ENCODE measurements at regions not wholly inside any gene's neighbourhood (a gene's known extent, or its start where the extent isn't known, plus 50 kb on each side); places are given as distances from the start of the nearest gene placed in this dataset.
"Not testable (repeated sequence)": the region's sequence is repeated elsewhere in the genome, so short reads cannot be mapped to it uniquely, and the experiment has no call there.

GRCh38 chrX:65838674-65839073 is 171.2 kb downstream of the MSN start:
- no peaks in the 10 kb centered on the region for H3K79me1 ChIP-seq (ENCODE audit: low read length)
- H2BK15ac ChIP-seq (replicated peaks; ENCODE audit: low read depth), result no peak overlapping the region
- H2AK5ac ChIP-seq (ENCODE audit: low read length), result no peak overlapping the region
- no peak overlapping the region for H3K9ac ChIP-seq (ENCODE audit: low read length)
- no peak overlapping the region for H3K27ac ChIP-seq (ENCODE audit: low read depth, low read length)
- H3K4me3 ChIP-seq (ENCODE audit: low read length), result no peak overlapping the region
- no CpG with 5 or more reads among the region's 3 CpGs for WGBS (ENCODE audit: extremely low coverage, insufficient coverage, low lambda C conversion rate)
- H4K5ac ChIP-seq (ENCODE audit: low read length), result no peak overlapping the region
- no peak overlapping the region for H2BK5ac ChIP-seq (ENCODE audit: low read length)
- H3K4me1 ChIP-seq (ENCODE audit: control insufficient read depth, low read depth, low read length), result no peaks in the 10 kb centered on the region
- H3K56ac ChIP-seq (ENCODE audit: low read length), result no peak overlapping the region
- no peaks in the 10 kb centered on the region for H3K27me3 ChIP-seq (ENCODE audit: insufficient read depth, low read length, poor library complexity)
- H3K23ac ChIP-seq (ENCODE audit: low read length), result no peak overlapping the region
- H3K18ac ChIP-seq (ENCODE audit: low read length), result no peak overlapping the region
- DNase-seq, result no peak
- H3K4me2 ChIP-seq (ENCODE audit: low read length), result no peak overlapping the region
- no peaks in the 10 kb centered on the region for H3K36me3 ChIP-seq (ENCODE audit: control insufficient read depth, insufficient read depth, low read length)
- no peak overlapping the region for H4K8ac ChIP-seq (ENCODE audit: low read depth, low read length)
- H3K79me2 ChIP-seq (ENCODE audit: control insufficient read depth, insufficient read depth, low read length), result no peaks in the 10 kb centered on the region
- no peak overlapping the region for H3K4ac ChIP-seq (ENCODE audit: low read depth, low read length)
- H2BK120ac ChIP-seq (ENCODE audit: low read depth, low read length), result no peak overlapping the region

GRCh38 chrX:65837875-65838549 is 170.6 kb downstream of the MSN start:
- H3K36me3 ChIP-seq (ENCODE audit: control insufficient read depth, insufficient read depth, low read length), result no peaks in the 10 kb centered on the region
- H2BK120ac ChIP-seq (ENCODE audit: low read depth, low read length), result no peak overlapping the region
- no peaks in the 10 kb centered on the region for H3K79me1 ChIP-seq (ENCODE audit: low read length)
- no peak for DNase-seq
- H4K8ac ChIP-seq (ENCODE audit: low read depth, low read length), result no peak overlapping the region
- WGBS (ENCODE audit: extremely low coverage, insufficient coverage, low lambda C conversion rate), result no CpG with 5 or more reads among the region's 4 CpGs
- H3K27me3 ChIP-seq (ENCODE audit: insufficient read depth, low read length, poor library complexity), result no peaks in the 10 kb centered on the region
- H3K4me2 ChIP-seq (ENCODE audit: low read length), result no peak overlapping the region
- no peak overlapping the region for H3K27ac ChIP-seq (ENCODE audit: low read depth, low read length)
- no peaks in the 10 kb centered on the region for H3K4me1 ChIP-seq (ENCODE audit: control insufficient read depth, low read depth, low read length)
- H3K18ac ChIP-seq (ENCODE audit: low read length), result no peak overlapping the region
- H3K4me3 ChIP-seq (ENCODE audit: low read length), result no peak overlapping the region
- H3K4ac ChIP-seq (ENCODE audit: low read depth, low read length), result no peak overlapping the region
- H3K23ac ChIP-seq (ENCODE audit: low read length), result no peak overlapping the region
- H2BK15ac ChIP-seq (replicated peaks; ENCODE audit: low read depth), result no peak overlapping the region
- H3K79me2 ChIP-seq (ENCODE audit: control insufficient read depth, insufficient read depth, low read length), result no peaks in the 10 kb centered on the region
- H3K9ac ChIP-seq (ENCODE audit: low read length), result no peak overlapping the region
- H2BK5ac ChIP-seq (ENCODE audit: low read length), result no peak overlapping the region
- no peak overlapping the region for H3K56ac ChIP-seq (ENCODE audit: low read length)
- H2AK5ac ChIP-seq (ENCODE audit: low read length), result no peak overlapping the region
- H4K5ac ChIP-seq (ENCODE audit: low read length), result no peak overlapping the region

GRCh38 chrX:65831268-65831667 is 163.8 kb downstream of the MSN start:
- Histone ChIP-seq H3K56ac (ENCODE audit: low read length) (no peak overlapping the region), H3K27me3 (ENCODE audit: insufficient read depth, low read length, poor library complexity) (no peaks in the 10 kb centered on the region), H3K4ac (ENCODE audit: low read depth, low read length) (no peak overlapping the region), H3K4me2 (ENCODE audit: low read length) (no peak overlapping the region), H3K23ac (ENCODE audit: low read length) (no peak overlapping the region), H3K79me2 (ENCODE audit: control insufficient read depth, insufficient read depth, low read length) (no peaks in the 10 kb centered on the region), H2BK120ac (ENCODE audit: low read depth, low read length) (no peak overlapping the region), H2AK5ac (ENCODE audit: low read length) (no peak overlapping the region), H4K8ac (ENCODE audit: low read depth, low read length) (no peak overlapping the region), H3K4me1 (ENCODE audit: control insufficient read depth, low read depth, low read length) (no peaks in the 10 kb centered on the region), H3K9ac (ENCODE audit: low read length) (no peak overlapping the region), H4K5ac (ENCODE audit: low read length) (no peak overlapping the region), H3K4me3 (ENCODE audit: low read length) (no peak overlapping the region), H3K27ac (ENCODE audit: low read depth, low read length) (no peak overlapping the region), H3K36me3 (ENCODE audit: control insufficient read depth, insufficient read depth, low read length) (no peaks in the 10 kb centered on the region), H3K18ac (ENCODE audit: low read length) (no peak overlapping the region), H2BK15ac (replicated peaks; ENCODE audit: low read depth) (no peak overlapping the region), H2BK5ac (ENCODE audit: low read length) (no peak overlapping the region), H3K79me1 (ENCODE audit: low read length) (no peaks in the 10 kb centered on the region)
- no peak for DNase-seq
- WGBS (ENCODE audit: extremely low coverage, insufficient coverage, low lambda C conversion rate), result no CpG with 5 or more reads among the region's 2 CpGs

GRCh38 chrX:65828599-65828998 is 161.1 kb downstream of the MSN start:
- no peak overlapping the region for H3K4me3 ChIP-seq (ENCODE audit: low read length)
- H3K27me3 ChIP-seq (ENCODE audit: insufficient read depth, low read length, poor library complexity), result no peaks in the 10 kb centered on the region
- H3K4me2 ChIP-seq (ENCODE audit: low read length), result no peak overlapping the region
- H2AK5ac ChIP-seq (ENCODE audit: low read length), result no peak overlapping the region
- no peaks in the 10 kb centered on the region for H3K4me1 ChIP-seq (ENCODE audit: control insufficient read depth, low read depth, low read length)
- no CpG with 5 or more reads among the region's 3 CpGs for WGBS (ENCODE audit: extremely low coverage, insufficient coverage, low lambda C conversion rate)
- H3K23ac ChIP-seq (ENCODE audit: low read length), result no peak overlapping the region
- H3K18ac ChIP-seq (ENCODE audit: low read length), result no peak overlapping the region
- no peaks in the 10 kb centered on the region for H3K36me3 ChIP-seq (ENCODE audit: control insufficient read depth, insufficient read depth, low read length)
- H3K27ac ChIP-seq (ENCODE audit: low read depth, low read length), result no peak overlapping the region
- H4K5ac ChIP-seq (ENCODE audit: low read length), result no peak overlapping the region
- H4K8ac ChIP-seq (ENCODE audit: low read depth, low read length), result no peak overlapping the region
- H2BK5ac ChIP-seq (ENCODE audit: low read length), result no peak overlapping the region
- DNase-seq, result no peak
- H3K4ac ChIP-seq (ENCODE audit: low read depth, low read length), result no peak overlapping the region
- no peaks in the 10 kb centered on the region for H3K79me2 ChIP-seq (ENCODE audit: control insufficient read depth, insufficient read depth, low read length)
- H3K56ac ChIP-seq (ENCODE audit: low read length), result no peak overlapping the region
- no peak overlapping the region for H3K9ac ChIP-seq (ENCODE audit: low read length)
- H2BK15ac ChIP-seq (replicated peaks; ENCODE audit: low read depth), result no peak overlapping the region
- H2BK120ac ChIP-seq (ENCODE audit: low read depth, low read length), result no peak overlapping the region
- H3K79me1 ChIP-seq (ENCODE audit: low read length), result no peaks in the 10 kb centered on the region

- H3K79me2 ChIP-seq (ENCODE audit: control insufficient read depth, insufficient read depth, low read length); H3K56ac ChIP-seq (ENCODE audit: low read length); H3K4me3 ChIP-seq (ENCODE audit: low read length); H3K23ac ChIP-seq (ENCODE audit: low read length); H3K4ac ChIP-seq (ENCODE audit: low read depth, low read length); H3K18ac ChIP-seq (ENCODE audit: low read length); H3K36me3 ChIP-seq (ENCODE audit: control insufficient read depth, insufficient read depth, low read length); DNase-seq; H3K4me1 ChIP-seq (ENCODE audit: control insufficient read depth, low read depth, low read length); H4K8ac ChIP-seq (ENCODE audit: low read depth, low read length); H2BK5ac ChIP-seq (ENCODE audit: low read length); H3K9ac ChIP-seq (ENCODE audit: low read length); H3K27me3 ChIP-seq (ENCODE audit: insufficient read depth, low read length, poor library complexity); H4K5ac ChIP-seq (ENCODE audit: low read length); H2BK120ac ChIP-seq (ENCODE audit: low read depth, low read length); H2AK5ac ChIP-seq (ENCODE audit: low read length); H3K79me1 ChIP-seq (ENCODE audit: low read length); H2BK15ac ChIP-seq (replicated peaks; ENCODE audit: low read depth); H3K27ac ChIP-seq (ENCODE audit: low read depth, low read length); H3K4me2 ChIP-seq (ENCODE audit: low read length): not testable (repeated sequence)
- no CpG with 5 or more reads among the region's 4 CpGs for WGBS (ENCODE audit: extremely low coverage, insufficient coverage, low lambda C conversion rate)
These were observed 157.8 kb downstream of the MSN start for GRCh38 chrX:65825226-65825625.

Measured in mesendoderm (in vitro differentiated cells).